GM19193 (cell line): ENCODE measurements at regions not wholly inside any gene's neighbourhood (a gene's known extent, or its start where the extent isn't known, plus 50 kb on each side); places are given as distances from the start of the nearest gene placed in this dataset.

Experiments
- POLR2A ChIP-seq: IDR thresholded peaks from 4 replicates; pipeline ENCODE4 v1.6.1; 2011; ENCODE audit not compliant: insufficient read depth, insufficient read length; ENCODE audit errors: extremely low read depth

- no peak for TF ChIP-seq POLR2A
Observed at GRCh38 chr17:71845337-71845736, 275.5 kb upstream of the SOX9 start.

- no peak for TF ChIP-seq POLR2A
Observed at GRCh38 chr17:71846561-71847110, 274.2 kb upstream of the SOX9 start.

GRCh38 chr17:71849783-71850768, 270.7 kb upstream of the SOX9 start:
- no peak for TF ChIP-seq POLR2A

- no peak for TF ChIP-seq POLR2A
Observed at GRCh38 chr17:71850812-71851211, 270.0 kb upstream of the SOX9 start.

DNA sequence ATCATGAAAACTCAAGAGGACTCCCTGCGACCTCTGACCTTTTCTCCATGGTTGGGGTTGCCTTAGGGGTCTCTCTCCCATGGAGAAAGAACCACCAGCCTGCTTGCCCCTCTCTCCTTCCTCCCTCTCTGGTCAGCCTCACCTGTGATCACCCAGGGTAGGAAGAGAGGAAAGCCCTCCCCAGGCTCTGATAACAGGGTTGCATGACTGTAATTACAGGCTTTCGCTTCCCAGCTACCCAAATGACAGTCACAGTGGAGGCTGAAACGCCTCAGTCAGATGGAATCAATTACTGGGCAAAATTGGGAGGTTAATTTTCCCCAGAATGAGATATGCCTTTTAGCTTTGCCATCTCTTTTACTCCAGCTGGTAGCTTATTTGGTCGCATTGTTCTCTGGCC, 265.8 kb upstream of the SOX9 start:
- TF ChIP-seq POLR2A, result no peak

- no peak for TF ChIP-seq POLR2A
Observed at GRCh38 chr17:71864755-71865154, 256.1 kb upstream of the SOX9 start.

- TF ChIP-seq POLR2A, result no peak
Observed at GRCh38 chr17:71866095-71866494, 254.7 kb upstream of the SOX9 start.

- no peak for TF ChIP-seq POLR2A
Observed at GRCh38 chr17:71869293-71869692, 251.5 kb upstream of the SOX9 start.

- TF ChIP-seq POLR2A, result no peak
Observed at GRCh38 chr17:71869841-71870545, 250.8 kb upstream of the SOX9 start.

- no peak for TF ChIP-seq POLR2A
Observed at GRCh38 chr17:71870546-71870862, 250.3 kb upstream of the SOX9 start.

DNA sequence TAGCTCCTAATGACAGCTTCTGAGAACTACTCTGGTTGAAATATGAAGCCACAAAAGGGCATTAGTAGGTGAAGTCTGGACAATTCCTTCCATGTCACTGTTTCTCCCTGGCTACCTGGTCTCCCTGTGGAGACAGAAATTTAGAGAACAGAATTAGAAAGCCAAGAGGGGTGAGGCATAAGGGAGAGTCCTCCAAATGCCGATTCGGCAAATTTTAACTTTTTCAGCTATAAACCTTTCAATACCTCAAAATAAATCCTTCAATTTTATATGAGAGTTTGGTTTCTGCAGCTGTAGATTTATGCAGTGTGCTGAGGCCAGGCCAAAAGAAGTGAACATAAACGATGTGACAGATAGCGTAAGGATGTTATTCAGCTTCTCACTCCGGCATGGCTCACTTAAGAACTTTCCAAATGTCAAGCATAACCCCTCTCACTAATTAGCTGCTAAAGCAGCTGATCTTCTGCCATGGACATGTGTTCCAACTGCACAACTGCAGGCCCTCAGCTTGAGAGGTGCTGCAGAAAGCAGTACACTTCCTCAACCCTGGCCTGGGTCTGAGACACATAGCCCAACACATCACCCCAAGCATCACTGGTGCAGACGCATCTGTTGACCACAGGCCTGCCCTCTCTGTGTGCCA, 247.9 kb upstream of the SOX9 start:
- no peak for TF ChIP-seq POLR2A

DNA sequence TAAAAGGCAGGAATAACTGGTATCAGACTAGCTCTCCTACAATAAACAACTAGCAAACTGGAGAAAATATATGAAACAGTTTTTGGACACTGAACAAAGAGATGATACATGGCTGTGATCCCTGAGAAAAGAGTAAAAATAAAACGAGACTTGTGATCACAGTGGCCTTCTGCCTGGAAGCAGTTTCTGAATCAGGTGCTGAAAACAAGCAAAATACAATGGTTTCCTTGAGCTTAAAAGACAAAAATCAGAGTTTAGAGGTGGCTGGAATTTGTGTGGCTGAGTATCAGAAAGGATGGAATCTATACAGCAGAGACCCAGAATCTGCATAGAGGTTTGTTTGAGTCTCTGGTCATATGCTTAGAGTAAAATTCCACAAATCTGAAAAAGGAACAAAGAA, 242.5 kb upstream of the SOX9 start:
- TF ChIP-seq POLR2A, result no peak

DNA sequence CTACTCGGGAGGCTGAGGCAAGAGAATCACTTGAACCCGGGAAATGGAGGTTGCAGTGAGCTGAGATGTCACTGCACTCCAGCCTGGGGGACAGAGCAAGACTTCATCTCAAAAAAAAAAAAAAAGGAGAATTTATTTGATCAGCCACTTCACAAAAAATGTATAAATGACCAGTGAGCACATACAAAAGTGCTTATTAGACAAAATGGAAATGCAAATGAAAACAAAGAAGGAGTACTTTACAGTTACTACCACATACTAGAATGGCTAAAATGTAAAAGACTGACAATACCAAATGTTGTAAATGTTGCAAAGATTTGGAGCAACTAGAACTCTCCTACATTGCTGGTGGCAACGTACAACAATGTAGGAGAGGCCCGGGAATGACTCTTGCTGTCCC, 241.8 kb upstream of the SOX9 start:
- no peak for TF ChIP-seq POLR2A

GRCh38 chr17:71881041-71881440, 239.8 kb upstream of the SOX9 start:
- TF ChIP-seq POLR2A, result no peak

GRCh38 chr17:71881581-71881980, 239.2 kb upstream of the SOX9 start:
- TF ChIP-seq POLR2A, result no peak
